SJCRH30 (cell line): ENCODE measurements at regions not wholly inside any gene's neighbourhood (a gene's known extent, or its start where the extent isn't known, plus 50 kb on each side); places are given as distances from the start of the nearest gene placed in this dataset.
"Not testable (repeated sequence)": the region's sequence is repeated elsewhere in the genome, so short reads cannot be mapped to it uniquely, and the experiment has no call there.

Source experiments
- DNase-seq, 2 experiments: peaks; one replicate each; pipeline ENCODE4 v3.0.0-alpha.2; 2015 to 2020
- H3K27ac ChIP-seq: fragments of 250-450 bp; sonication (Bioruptor Pico); 2 replicates; pipeline ENCODE4 v1.5.1; 2020; ENCODE audit warnings: mild to moderate bottlenecking, moderate library complexity
- H3K27me3 ChIP-seq: fragments of 250-450 bp; sonication (Bioruptor Pico); 2 replicates; pipeline ENCODE4 v1.5.1; 2020; ENCODE audit warnings: mild to moderate bottlenecking, moderate library complexity
- H3K36me3 ChIP-seq: fragments of 250-450 bp; sonication (Bioruptor Pico); 2 replicates; pipeline ENCODE4 v1.5.1; 2020; ENCODE audit warnings: mild to moderate bottlenecking, moderate library complexity
- H3K4me1 ChIP-seq: fragments of 250-450 bp; sonication (Bioruptor Pico); 2 replicates; pipeline ENCODE4 v1.5.1; 2020; ENCODE audit warnings: mild to moderate bottlenecking, moderate library complexity
- H3K4me3 ChIP-seq: fragments of 250-450 bp; sonication (Bioruptor Pico); 2 replicates; pipeline ENCODE4 v1.5.1; 2020; ENCODE audit warnings: mild to moderate bottlenecking, moderate library complexity
- H3K9me3 ChIP-seq: fragments of 250-450 bp; sonication (Bioruptor Pico); replicated peaks from 2 replicates; pipeline ENCODE4 v1.5.1; 2020; ENCODE audit warnings: mild to moderate bottlenecking, moderate library complexity

DNA sequence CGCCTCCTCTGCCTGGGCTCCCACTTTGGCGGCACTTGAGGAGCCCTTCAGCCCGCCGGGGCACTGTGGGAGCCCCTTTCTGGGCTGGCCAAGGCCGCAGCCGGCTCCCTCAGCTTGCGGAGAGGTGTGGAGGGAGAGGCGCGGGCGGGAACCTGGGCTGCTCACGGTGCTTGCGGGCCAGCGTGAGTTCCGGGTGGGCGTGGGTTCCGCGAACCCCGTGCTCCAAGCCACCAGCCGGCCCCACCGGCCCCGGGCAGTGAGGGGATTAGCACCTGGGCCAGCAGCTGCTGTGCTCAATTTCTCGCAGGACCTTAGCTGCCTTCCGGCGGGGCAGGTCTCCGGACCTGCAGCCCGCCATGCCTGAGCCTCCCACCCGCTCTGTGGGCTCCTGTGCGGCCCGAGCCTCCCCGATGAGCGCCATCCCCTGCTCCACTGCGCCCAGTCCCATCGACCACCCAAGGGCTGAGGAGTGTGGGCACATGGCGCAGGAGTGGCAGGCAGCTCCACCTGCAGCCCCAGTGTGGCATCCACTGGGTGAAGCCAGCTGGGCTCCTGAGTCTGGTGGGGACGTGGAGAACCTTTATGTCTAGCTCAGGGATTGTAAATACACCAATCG, 327.7 kb downstream of the ADAMTS20 start:
- not testable (repeated sequence) for DNase-seq, H3K4me3 ChIP-seq

DNA sequence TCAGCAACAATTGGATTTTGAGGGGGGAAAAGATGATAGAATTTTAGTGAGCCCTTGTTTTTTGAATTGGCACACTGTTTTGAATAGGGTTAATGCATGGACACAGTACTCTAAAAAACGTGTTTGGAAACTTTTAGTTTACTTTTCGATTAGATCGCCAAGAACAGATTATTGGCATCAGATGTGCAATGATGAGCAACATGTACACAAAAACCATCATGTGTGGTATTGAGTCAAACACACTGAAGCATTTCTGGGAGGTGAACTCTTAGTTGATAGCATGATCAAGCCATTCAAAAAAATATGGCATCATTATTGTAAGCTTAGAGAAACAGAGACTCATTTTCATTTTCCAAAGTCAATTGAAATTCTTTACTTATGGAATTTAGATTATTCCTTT, 329.2 kb downstream of the ADAMTS20 start:
- Histone ChIP-seq H3K9me3 (no peaks in the 10 kb centered on the region), H3K27me3 (no peaks in the 10 kb centered on the region), H3K4me1 (no peaks in the 10 kb centered on the region), H3K4me3 (no peak overlapping the region), H3K36me3 (no peaks in the 10 kb centered on the region), H3K27ac (no peak overlapping the region)
- no peak for DNase-seq

More for the DNA sequence above, 327.7 kb downstream of the ADAMTS20 start:
- H3K9me3 ChIP-seq, H3K4me1 ChIP-seq, H3K27ac ChIP-seq, H3K27me3 ChIP-seq, H3K36me3 ChIP-seq: not testable (repeated sequence)

DNA sequence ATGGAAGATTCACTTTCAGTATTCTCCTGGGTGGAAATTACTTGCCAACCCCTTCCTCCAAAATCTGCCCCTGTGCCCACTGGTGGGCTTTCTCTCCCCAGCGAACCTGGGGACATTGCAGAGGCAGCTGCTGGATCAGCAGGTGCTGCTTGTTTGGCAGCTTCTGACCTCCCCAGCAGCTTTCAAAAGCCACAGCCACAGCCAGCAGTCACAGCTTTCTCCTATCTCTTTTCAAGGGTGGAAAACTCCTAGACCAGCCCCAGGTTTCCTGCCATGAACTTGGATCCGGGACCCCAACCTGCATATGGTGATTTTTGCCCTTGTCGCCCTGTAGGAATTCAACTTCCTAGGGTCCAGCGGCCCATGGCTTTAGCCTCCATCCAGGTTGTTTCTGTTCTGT, 330.8 kb downstream of the ADAMTS20 start:
- Histone ChIP-seq H3K27ac (no peak overlapping the region), H3K4me1 (no peaks in the 10 kb centered on the region), H3K27me3 (no peaks in the 10 kb centered on the region), H3K4me3 (no peak overlapping the region), H3K36me3 (no peaks in the 10 kb centered on the region), H3K9me3 (no peaks in the 10 kb centered on the region)
- DNase-seq, result no peak

DNA sequence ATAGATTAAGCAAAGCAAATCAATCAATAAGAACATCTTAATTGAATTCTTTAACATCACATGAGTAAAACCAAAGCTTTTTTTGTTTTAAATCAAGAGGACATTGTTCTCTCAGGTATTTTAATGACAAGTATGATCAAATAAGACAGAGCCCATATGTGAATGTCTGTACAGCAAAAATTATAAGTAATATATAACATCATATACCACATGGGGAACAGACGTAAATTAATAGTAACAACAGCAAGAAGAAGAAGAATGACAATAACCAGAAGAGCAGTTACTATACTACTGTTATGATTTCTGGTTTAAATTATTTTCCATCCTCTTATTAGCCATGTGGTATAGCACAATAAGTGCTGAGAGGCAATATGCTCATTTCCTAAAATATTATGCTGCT, 335.5 kb downstream of the ADAMTS20 start:
- H3K4me3 ChIP-seq, result no peak overlapping the region
- H3K4me1 ChIP-seq, result no peaks in the 10 kb centered on the region
- H3K27me3 ChIP-seq, result no peaks in the 10 kb centered on the region
- H3K9me3 ChIP-seq, result no peaks in the 10 kb centered on the region
- no peak for DNase-seq
- no peaks in the 10 kb centered on the region for H3K36me3 ChIP-seq
- no peak overlapping the region for H3K27ac ChIP-seq

DNA sequence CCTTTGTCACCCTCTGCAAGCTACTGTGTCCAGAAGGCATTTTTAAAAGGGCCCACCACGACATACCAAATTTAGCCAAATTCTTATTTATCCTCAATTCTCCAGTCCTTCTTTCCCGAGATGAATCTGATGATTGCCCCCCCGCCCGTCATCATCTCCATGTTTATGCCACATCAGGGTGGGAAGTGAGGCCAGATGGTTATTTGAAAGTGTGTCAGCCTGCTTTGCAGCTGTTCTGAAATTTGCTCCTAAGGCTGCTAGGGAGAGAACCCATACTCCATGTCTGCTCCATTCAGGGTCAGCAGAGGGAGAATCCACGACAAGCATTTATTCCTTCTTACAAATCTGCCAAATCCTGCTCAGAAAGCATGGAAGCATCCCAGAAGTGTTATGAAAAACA, 337.8 kb downstream of the ADAMTS20 start:
- Histone ChIP-seq H3K27me3 (no peaks in the 10 kb centered on the region), H3K4me3 (no peak overlapping the region), H3K36me3 (no peaks in the 10 kb centered on the region), H3K4me1 (no peaks in the 10 kb centered on the region), H3K9me3 (no peaks in the 10 kb centered on the region), H3K27ac (no peak overlapping the region)
- DNase-seq, result no peak

DNA sequence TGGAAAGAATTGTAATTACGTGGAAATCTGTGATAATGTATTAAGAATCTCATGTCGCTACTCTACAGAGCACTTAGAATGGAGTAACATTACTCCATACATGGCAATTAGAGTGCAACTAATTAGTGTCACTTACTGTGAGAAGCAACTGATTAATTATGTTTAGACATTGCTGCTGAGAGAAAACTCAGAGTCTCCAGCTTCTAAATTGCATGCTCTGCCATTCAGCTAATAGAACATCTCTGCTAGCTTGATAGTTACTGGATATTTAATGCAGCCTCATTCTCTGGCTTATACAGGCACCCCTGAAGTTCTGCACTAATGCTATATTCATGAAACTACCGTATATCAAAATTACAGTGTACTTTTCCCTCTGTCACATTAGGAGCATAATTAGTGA, 338.4 kb downstream of the ADAMTS20 start:
- H3K9me3 ChIP-seq, result no peaks in the 10 kb centered on the region
- H3K4me1 ChIP-seq, result no peaks in the 10 kb centered on the region
- no peaks in the 10 kb centered on the region for H3K27me3 ChIP-seq
- no peak overlapping the region for H3K27ac ChIP-seq
- no peaks in the 10 kb centered on the region for H3K36me3 ChIP-seq
- no peak overlapping the region for H3K4me3 ChIP-seq
- no peak for DNase-seq

DNA sequence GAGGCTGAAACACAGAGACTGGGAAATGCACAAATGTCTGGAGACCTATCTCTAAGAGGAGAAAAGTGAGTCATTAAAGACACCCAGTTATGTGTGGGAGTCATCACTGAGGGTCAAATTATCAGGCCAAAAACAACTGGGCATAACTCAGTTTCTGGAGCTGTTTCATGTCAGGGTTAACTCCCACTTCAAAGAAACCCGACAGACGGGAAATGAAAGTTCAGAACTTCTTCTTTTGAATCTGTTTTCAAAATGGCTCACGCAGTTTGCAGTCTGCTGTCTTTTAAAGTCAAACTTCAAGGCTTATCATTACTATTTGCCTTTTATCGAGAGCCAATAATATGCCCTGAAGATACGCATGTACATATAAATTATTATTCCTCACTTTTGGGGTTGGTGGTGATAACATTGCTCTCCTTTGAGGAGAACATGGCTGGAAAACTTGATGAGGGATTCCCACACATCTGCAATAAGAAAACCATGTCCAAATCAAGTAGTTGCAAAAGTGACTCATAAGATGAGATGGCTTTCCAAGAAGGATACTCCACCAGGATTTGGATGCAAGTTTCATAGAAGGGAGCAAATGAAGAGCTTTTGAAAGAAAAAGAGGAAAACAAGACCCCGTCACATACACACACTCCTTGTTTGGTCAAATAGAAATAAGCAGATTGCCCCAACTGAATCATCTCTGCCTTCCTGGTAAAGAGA, 341.4 kb downstream of the ADAMTS20 start:
- Histone ChIP-seq H3K4me1 (no peaks in the 10 kb centered on the region), H3K4me3 (no peak overlapping the region), H3K27ac (no peak overlapping the region), H3K36me3 (no peaks in the 10 kb centered on the region), H3K27me3 (no peaks in the 10 kb centered on the region), H3K9me3 (no peaks in the 10 kb centered on the region)
- no peak for DNase-seq

DNA sequence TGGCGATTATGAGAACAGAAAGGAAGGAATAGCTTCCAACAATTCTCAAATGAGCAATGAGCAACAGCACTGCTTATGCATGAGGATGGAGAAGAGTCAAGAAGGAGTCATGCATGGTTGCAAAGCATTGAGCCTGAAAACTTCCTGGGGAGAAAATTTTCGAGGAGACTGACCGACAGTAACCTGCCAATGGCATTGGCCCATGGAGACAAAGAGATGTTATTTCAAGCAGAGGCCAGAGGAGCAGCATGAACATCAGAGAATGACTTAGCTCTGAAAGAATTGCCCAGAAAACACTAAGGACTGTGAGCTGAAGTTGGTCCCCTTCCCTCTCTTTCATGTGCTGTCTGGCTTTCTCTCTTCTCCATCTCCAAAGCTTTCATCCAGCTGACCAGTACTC, 343.4 kb downstream of the ADAMTS20 start:
- H3K36me3 ChIP-seq, result no peaks in the 10 kb centered on the region
- H3K4me1 ChIP-seq, result no peaks in the 10 kb centered on the region
- H3K9me3 ChIP-seq, result no peaks in the 10 kb centered on the region
- DNase-seq, result no peak
- no peak overlapping the region for H3K27ac ChIP-seq
- H3K4me3 ChIP-seq, result no peak overlapping the region
- no peaks in the 10 kb centered on the region for H3K27me3 ChIP-seq

DNA sequence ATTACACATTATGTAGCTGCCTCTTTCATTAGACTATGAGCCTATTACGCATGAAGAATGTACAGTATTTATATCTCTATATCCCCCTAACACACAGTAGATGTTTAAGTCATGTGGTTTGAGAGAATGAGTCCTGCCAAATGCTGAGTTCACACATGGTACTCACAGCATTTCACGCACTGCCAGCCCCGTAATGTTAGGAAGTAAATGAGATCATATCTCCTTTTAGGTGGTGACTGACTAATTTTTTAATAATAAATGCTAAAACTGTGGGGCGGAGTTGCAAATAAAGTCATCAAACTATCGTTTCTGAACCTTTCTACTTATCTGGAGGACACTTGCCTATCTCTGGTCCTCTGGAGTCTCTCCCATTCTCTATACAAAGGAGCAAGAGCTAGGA, 343.8 kb downstream of the ADAMTS20 start:
- Histone ChIP-seq H3K27ac (no peak overlapping the region), H3K9me3 (no peaks in the 10 kb centered on the region), H3K4me3 (no peak overlapping the region), H3K36me3 (no peaks in the 10 kb centered on the region), H3K27me3 (no peaks in the 10 kb centered on the region), H3K4me1 (no peaks in the 10 kb centered on the region)
- no peak for DNase-seq

DNA sequence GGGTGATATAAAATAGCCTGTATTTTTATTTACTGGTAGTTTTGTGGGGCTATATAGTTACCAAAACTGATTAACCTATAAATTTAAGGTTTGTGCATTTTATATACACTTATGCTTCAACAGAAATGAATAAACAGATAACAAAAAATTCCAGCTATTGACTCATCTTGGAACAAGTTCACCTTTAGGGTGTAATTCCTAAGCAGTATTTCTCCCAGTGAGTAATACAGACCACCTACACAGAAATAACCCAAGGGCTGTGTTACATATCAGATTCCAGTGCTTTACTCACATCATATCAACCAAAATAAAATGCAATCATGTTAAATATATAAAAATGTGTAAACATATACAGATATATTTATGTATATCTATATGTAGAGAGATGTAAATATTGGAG, 345.6 kb downstream of the ADAMTS20 start:
- Histone ChIP-seq H3K4me1 (no peaks in the 10 kb centered on the region), H3K9me3 (no peaks in the 10 kb centered on the region), H3K27me3 (no peaks in the 10 kb centered on the region), H3K27ac (no peak overlapping the region), H3K36me3 (no peaks in the 10 kb centered on the region), H3K4me3 (no peak overlapping the region)
- no peak for DNase-seq

DNA sequence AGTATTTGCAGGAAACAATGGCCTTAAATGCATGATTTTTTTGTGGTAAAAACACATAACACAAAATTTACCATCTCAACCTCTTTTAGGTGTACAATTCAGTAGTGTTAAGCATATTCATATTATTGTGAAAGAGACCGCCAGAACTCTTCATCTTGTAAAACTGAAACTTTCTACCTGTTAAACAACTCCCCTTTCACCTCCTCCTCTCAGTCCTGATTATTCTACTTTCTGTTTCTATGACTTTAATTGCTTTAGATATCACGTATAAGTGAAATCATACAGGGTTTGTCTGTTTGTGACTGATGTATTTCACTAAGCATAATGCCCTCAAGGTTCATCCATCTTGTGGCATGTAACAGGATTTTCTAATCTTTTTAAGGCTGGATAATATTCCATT, 353.4 kb downstream of the ADAMTS20 start:
- Histone ChIP-seq H3K9me3 (no peaks in the 10 kb centered on the region), H3K4me1 (no peaks in the 10 kb centered on the region), H3K27ac (no peak overlapping the region), H3K27me3 (0 out of 2 replicates have a peak, but pooled peaks cover 5% of the 10 kb centered on the region), H3K4me3 (no peak overlapping the region), H3K36me3 (no peaks in the 10 kb centered on the region)
- no peak for DNase-seq

DNA sequence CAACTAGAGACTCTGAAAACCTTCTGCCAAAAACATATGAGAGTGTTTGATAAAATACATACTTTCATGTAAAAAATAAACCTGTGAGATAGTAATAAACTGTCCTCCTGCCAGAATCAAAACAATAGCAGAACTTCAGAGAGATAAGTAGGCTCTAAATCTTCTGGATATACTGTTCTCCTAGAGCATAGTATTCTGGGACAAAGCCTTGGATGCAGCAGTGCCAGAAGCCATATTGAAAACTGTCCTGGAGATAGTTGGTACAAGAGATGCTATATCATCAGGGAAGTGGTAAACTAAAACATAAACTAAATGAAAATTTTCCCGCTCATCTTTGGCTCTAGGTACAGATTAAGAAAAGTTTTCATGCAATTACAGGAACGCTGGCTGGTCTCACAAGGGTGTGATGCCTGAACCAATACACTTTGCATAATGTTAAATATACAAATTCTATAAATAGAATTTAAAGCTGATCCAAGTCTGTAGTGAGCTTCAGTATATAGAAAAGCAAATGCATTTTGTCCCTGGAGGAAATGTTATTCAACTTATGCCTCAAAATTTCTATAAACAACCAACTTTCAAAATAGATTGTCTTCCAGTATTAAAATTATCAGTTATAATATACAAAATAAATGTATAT, 355.6 kb downstream of the ADAMTS20 start:
- H3K4me1 ChIP-seq, result no peaks in the 10 kb centered on the region
- no peaks in the 10 kb centered on the region for H3K36me3 ChIP-seq
- no peak overlapping the region for H3K27ac ChIP-seq
- H3K9me3 ChIP-seq, result no peaks in the 10 kb centered on the region
- H3K4me3 ChIP-seq, result no peak overlapping the region
- DNase-seq, result no peak
- 0 out of 2 replicates have a peak, but pooled peaks cover 5% of the 10 kb centered on the region for H3K27me3 ChIP-seq

DNA sequence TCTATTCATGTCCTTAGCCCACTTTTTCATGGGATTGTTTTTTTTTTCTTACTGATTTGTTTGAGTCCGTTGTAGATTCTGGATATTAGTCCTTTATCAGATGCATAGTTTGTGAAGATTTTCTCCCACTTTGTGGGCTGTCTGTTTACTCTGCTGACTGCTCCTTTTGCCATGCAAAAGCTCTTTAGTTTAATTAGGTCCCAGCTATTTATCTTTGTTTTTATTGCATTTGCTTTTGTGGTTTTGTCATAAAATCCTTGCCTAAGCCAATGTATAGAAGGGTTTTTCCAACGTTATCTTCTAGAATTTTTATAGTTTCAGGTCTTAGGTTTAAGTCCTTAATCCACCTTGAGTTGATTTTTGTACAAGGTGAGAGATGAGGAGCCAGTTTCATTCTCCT, 358.9 kb downstream of the ADAMTS20 start:
- not testable (repeated sequence) for H3K27me3 ChIP-seq, H3K4me3 ChIP-seq, H3K27ac ChIP-seq, H3K4me1 ChIP-seq, DNase-seq, H3K9me3 ChIP-seq, H3K36me3 ChIP-seq

DNA sequence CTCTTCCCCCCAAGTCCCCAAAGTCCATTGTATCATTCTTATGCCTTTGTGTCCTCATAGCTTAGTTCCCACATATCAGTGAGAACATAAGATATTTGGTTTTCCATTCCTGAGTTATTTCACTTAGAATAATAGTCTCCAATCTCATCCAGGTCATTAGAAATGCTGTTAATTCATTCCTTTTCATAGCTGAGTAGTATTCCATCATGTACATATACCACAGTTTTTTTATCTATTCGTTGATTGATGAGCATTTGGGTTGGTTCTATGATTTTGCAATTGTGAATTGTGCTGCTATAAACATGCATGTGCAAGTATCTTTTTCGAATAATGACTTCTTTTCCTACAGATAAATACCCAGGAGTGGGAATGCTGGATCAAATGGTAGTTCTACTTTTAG, 359.6 kb downstream of the ADAMTS20 start:
- H3K27me3 ChIP-seq, H3K4me1 ChIP-seq, DNase-seq, H3K9me3 ChIP-seq, H3K36me3 ChIP-seq, H3K4me3 ChIP-seq, H3K27ac ChIP-seq: not testable (repeated sequence)

DNA sequence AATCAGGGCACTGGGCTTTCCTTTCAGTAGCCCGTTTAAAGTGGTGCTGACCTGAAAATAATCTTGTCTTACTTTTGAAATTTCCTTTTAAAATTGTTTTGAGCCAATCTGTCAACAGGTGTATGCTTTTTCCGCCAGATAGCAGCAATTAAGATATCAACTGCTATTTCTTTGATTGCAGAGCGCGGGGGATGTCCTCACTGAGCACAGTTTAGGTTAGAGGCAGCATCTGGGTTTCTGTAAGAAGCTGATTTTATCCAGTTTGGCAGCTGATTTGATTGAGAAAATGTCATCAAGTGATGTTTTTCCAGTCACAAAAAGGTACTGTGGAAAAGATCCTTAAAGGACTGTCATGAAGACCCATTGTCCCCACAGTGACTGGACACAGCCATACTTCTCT, 371.8 kb downstream of the ADAMTS20 start:
- no peaks in the 10 kb centered on the region for H3K36me3 ChIP-seq
- H3K27me3 ChIP-seq, result no peaks in the 10 kb centered on the region
- no peak overlapping the region for H3K4me3 ChIP-seq
- DNase-seq, result no peak
- no peaks in the 10 kb centered on the region for H3K9me3 ChIP-seq
- H3K27ac ChIP-seq, result no peak overlapping the region
- no peaks in the 10 kb centered on the region for H3K4me1 ChIP-seq

DNA sequence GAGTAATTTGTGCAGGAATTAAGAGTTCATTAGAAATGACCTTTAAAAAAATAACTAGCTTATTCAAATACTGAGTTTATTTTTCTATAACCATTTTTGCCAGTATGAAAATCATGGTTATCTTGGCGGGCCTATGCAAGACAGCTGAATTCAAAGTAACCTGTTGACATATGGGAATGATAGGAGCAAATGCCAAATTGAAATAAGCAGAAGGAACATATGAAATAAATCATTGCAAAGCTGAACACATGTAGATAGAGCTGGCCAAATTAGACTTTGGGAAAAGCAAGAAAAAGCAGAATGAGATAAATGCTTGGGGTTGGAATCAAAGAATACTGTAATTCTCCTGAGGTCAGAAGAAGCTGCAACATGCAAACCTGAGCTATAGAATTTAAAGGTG, 372.5 kb downstream of the ADAMTS20 start:
- Histone ChIP-seq H3K27ac (no peak overlapping the region), H3K4me3 (no peak overlapping the region), H3K27me3 (no peaks in the 10 kb centered on the region), H3K4me1 (no peaks in the 10 kb centered on the region), H3K9me3 (no peaks in the 10 kb centered on the region), H3K36me3 (no peaks in the 10 kb centered on the region)
- DNase-seq, result no peak
